ENCODE measurements at regions not wholly inside any gene's neighbourhood (a gene's known extent, or its start where the extent isn't known, plus 50 kb on each side); places are given as distances from the start of the nearest gene placed in this dataset.

- CTCF ChIA-PET, result no interaction called here
Measured at GRCh38 chr14:29353513-29353912, 574.1 kb downstream of the PRKD1 start.

GRCh38 chr14:29354486-29354885, 573.2 kb downstream of the PRKD1 start:
- no peaks in the 10 kb centered on the region for H3K9me3 Mint-ChIP-seq
- H3K27me3 Mint-ChIP-seq, result no peaks in the 10 kb centered on the region
- no peak overlapping the region for H3K27ac Mint-ChIP-seq
- TF ChIP-seq CTCF (IDR thresholded peaks at IDR 0.05), result no peak
- CTCF ChIA-PET, result no interaction called here
- no peaks in the 10 kb centered on the region for H3K36me3 Mint-ChIP-seq (ENCODE audit: low read depth)
- H3K4me1 Mint-ChIP-seq, result no peaks in the 10 kb centered on the region
- no peak for DNase-seq
- intact Hi-C loops (cut with micrococcal nuclease), result no loop called here
- H3K4me3 Mint-ChIP-seq, result no peak overlapping the region
- POLR2A ChIA-PET, result no interaction called here
- ATAC-seq (ENCODE audit: low read depth), result no peak

More at GRCh38 chr14:29353513-29353912, 574.1 kb downstream of the PRKD1 start:
- POLR2A ChIA-PET, result no interaction called here
- DNase-seq, result no peak
- no peak overlapping the region for H3K27ac Mint-ChIP-seq
- intact Hi-C loops (cut with micrococcal nuclease), result no loop called here
- ATAC-seq (ENCODE audit: low read depth), result no peak
- no peak overlapping the region for H3K4me3 Mint-ChIP-seq
- H3K9me3 Mint-ChIP-seq, result no peaks in the 10 kb centered on the region
- H3K4me1 Mint-ChIP-seq, result no peaks in the 10 kb centered on the region
- no peak for TF ChIP-seq CTCF (IDR thresholded peaks at IDR 0.05)
- H3K27me3 Mint-ChIP-seq, result no peaks in the 10 kb centered on the region
- no peaks in the 10 kb centered on the region for H3K36me3 Mint-ChIP-seq (ENCODE audit: low read depth)

- POLR2A ChIA-PET, result no interaction called here
- no peaks in the 10 kb centered on the region for H3K36me3 Mint-ChIP-seq (ENCODE audit: low read depth)
- H3K27me3 Mint-ChIP-seq, result no peaks in the 10 kb centered on the region
- no peak for TF ChIP-seq CTCF (IDR thresholded peaks at IDR 0.05)
- H3K27ac Mint-ChIP-seq, result no peak overlapping the region
- no peak overlapping the region for H3K4me3 Mint-ChIP-seq
- no peaks in the 10 kb centered on the region for H3K9me3 Mint-ChIP-seq
- DNase-seq (no peak), ATAC-seq (ENCODE audit: low read depth) (no peak)
- CTCF ChIA-PET, result no interaction called here
- no peaks in the 10 kb centered on the region for H3K4me1 Mint-ChIP-seq
- intact Hi-C loops (cut with micrococcal nuclease), result no loop called here
Measured at GRCh38 chr14:29355331-29355730, 572.3 kb downstream of the PRKD1 start.

GRCh38 chr14:29355846-29356245, 571.8 kb downstream of the PRKD1 start:
- Mint-ChIP-seq H3K27ac (no peak overlapping the region), H3K9me3 (no peaks in the 10 kb centered on the region), H3K36me3 (ENCODE audit: low read depth) (no peaks in the 10 kb centered on the region), H3K4me3 (no peak overlapping the region), H3K27me3 (no peaks in the 10 kb centered on the region), H3K4me1 (no peaks in the 10 kb centered on the region)
- ATAC-seq (ENCODE audit: low read depth) (no peak), DNase-seq (no peak)
- intact Hi-C loops (cut with micrococcal nuclease), result no loop called here
- ChIA-PET POLR2A (no interaction called here), CTCF (no interaction called here)
- TF ChIP-seq CTCF (IDR thresholded peaks at IDR 0.05), result no peak

GRCh38 chr14:29360656-29361055, 567.0 kb downstream of the PRKD1 start:
- no peak for TF ChIP-seq CTCF (IDR thresholded peaks at IDR 0.05)
- Mint-ChIP-seq H3K4me3 (no peak overlapping the region), H3K9me3 (peaks cover 2% of the 10 kb centered on the region), H3K4me1 (no peaks in the 10 kb centered on the region), H3K27me3 (no peaks in the 10 kb centered on the region), H3K27ac (no peak overlapping the region), H3K36me3 (ENCODE audit: low read depth) (no peaks in the 10 kb centered on the region)
- POLR2A ChIA-PET, result no interaction called here
- CTCF ChIA-PET, result no interaction called here
- intact Hi-C loops (cut with micrococcal nuclease), result no loop called here
- no peak for ATAC-seq (ENCODE audit: low read depth)
- no peak for DNase-seq

Measured in activated B cell treated with CpG ODN at 0.5 μM for 24 hours (primary cell).